ENCODE measurements at regions not wholly inside any gene's neighbourhood (a gene's known extent, or its start where the extent isn't known, plus 50 kb on each side); places are given as distances from the start of the nearest gene placed in this dataset.
"Not testable (repeated sequence)": the region's sequence is repeated elsewhere in the genome, so short reads cannot be mapped to it uniquely, and the experiment has no call there.

- H3K4me1 ChIP-seq (ENCODE audit: control insufficient read depth, low read depth, low read length): no peaks in the 10 kb centered on the region
- no peak overlapping the region for H2BK15ac ChIP-seq (replicated peaks; ENCODE audit: low read depth)
- no peak overlapping the region for H2AK5ac ChIP-seq (ENCODE audit: low read length)
- H3K9ac ChIP-seq (ENCODE audit: low read length): no peak overlapping the region
- no peak overlapping the region for H3K4me3 ChIP-seq (ENCODE audit: low read length)
- no peak overlapping the region for H3K23ac ChIP-seq (ENCODE audit: low read length)
- H3K56ac ChIP-seq (ENCODE audit: low read length): no peak overlapping the region
- H3K79me1 ChIP-seq (ENCODE audit: low read length): no peaks in the 10 kb centered on the region
- H3K4ac ChIP-seq (ENCODE audit: low read depth, low read length): no peak overlapping the region
- H3K79me2 ChIP-seq (ENCODE audit: control insufficient read depth, insufficient read depth, low read length): no peaks in the 10 kb centered on the region
- H2BK5ac ChIP-seq (ENCODE audit: low read length): no peak overlapping the region
- H4K8ac ChIP-seq (ENCODE audit: low read depth, low read length): no peak overlapping the region
- H3K18ac ChIP-seq (ENCODE audit: low read length): no peak overlapping the region
- H4K5ac ChIP-seq (ENCODE audit: low read length): no peak overlapping the region
- DNase-seq: no peak
- no CpG with 5 or more reads among the region's 17 CpGs for WGBS (ENCODE audit: extremely low coverage, insufficient coverage, low lambda C conversion rate)
- H2BK120ac ChIP-seq (ENCODE audit: low read depth, low read length): no peak overlapping the region
- H3K4me2 ChIP-seq (ENCODE audit: low read length): no peak overlapping the region
- H3K27ac ChIP-seq (ENCODE audit: low read depth, low read length): no peak overlapping the region
- no peaks in the 10 kb centered on the region for H3K36me3 ChIP-seq (ENCODE audit: control insufficient read depth, insufficient read depth, low read length)
- H3K27me3 ChIP-seq (ENCODE audit: insufficient read depth, low read length, poor library complexity): no peaks in the 10 kb centered on the region
These were observed 68.1 kb upstream of the TMEM252 start for GRCh38 chr9:68608763-68609162.

GRCh38 chr9:68609901-68610415, 69.3 kb upstream of the TMEM252 start:
- H2BK120ac ChIP-seq (ENCODE audit: low read depth, low read length): no peak overlapping the region
- H3K9ac ChIP-seq (ENCODE audit: low read length): no peak overlapping the region
- no peak overlapping the region for H3K18ac ChIP-seq (ENCODE audit: low read length)
- no peaks in the 10 kb centered on the region for H3K79me1 ChIP-seq (ENCODE audit: low read length)
- H3K27ac ChIP-seq (ENCODE audit: low read depth, low read length): no peak overlapping the region
- no peak overlapping the region for H4K5ac ChIP-seq (ENCODE audit: low read length)
- H4K8ac ChIP-seq (ENCODE audit: low read depth, low read length): no peak overlapping the region
- no peaks in the 10 kb centered on the region for H3K27me3 ChIP-seq (ENCODE audit: insufficient read depth, low read length, poor library complexity)
- no peak for DNase-seq
- H3K56ac ChIP-seq (ENCODE audit: low read length): no peak overlapping the region
- H2BK15ac ChIP-seq (replicated peaks; ENCODE audit: low read depth): no peak overlapping the region
- H3K4ac ChIP-seq (ENCODE audit: low read depth, low read length): no peak overlapping the region
- no CpG with 5 or more reads among the region's 7 CpGs for WGBS (ENCODE audit: extremely low coverage, insufficient coverage, low lambda C conversion rate)
- no peaks in the 10 kb centered on the region for H3K4me1 ChIP-seq (ENCODE audit: control insufficient read depth, low read depth, low read length)
- H3K4me2 ChIP-seq (ENCODE audit: low read length): no peak overlapping the region
- no peaks in the 10 kb centered on the region for H3K79me2 ChIP-seq (ENCODE audit: control insufficient read depth, insufficient read depth, low read length)
- H2AK5ac ChIP-seq (ENCODE audit: low read length): no peak overlapping the region
- no peak overlapping the region for H2BK5ac ChIP-seq (ENCODE audit: low read length)
- H3K36me3 ChIP-seq (ENCODE audit: control insufficient read depth, insufficient read depth, low read length): no peaks in the 10 kb centered on the region
- no peak overlapping the region for H3K4me3 ChIP-seq (ENCODE audit: low read length)
- no peak overlapping the region for H3K23ac ChIP-seq (ENCODE audit: low read length)

- Histone ChIP-seq H3K4me3 (ENCODE audit: low read length) (no peak overlapping the region), H3K23ac (ENCODE audit: low read length) (no peak overlapping the region), H3K56ac (ENCODE audit: low read length) (no peak overlapping the region), H2BK15ac (replicated peaks; ENCODE audit: low read depth) (no peak overlapping the region), H4K8ac (ENCODE audit: low read depth, low read length) (no peak overlapping the region), H2BK120ac (ENCODE audit: low read depth, low read length) (no peak overlapping the region), H3K27ac (ENCODE audit: low read depth, low read length) (no peak overlapping the region), H3K27me3 (ENCODE audit: insufficient read depth, low read length, poor library complexity) (no peaks in the 10 kb centered on the region), H3K18ac (ENCODE audit: low read length) (no peak overlapping the region), H3K4me2 (ENCODE audit: low read length) (no peak overlapping the region), H3K4me1 (ENCODE audit: control insufficient read depth, low read depth, low read length) (no peaks in the 10 kb centered on the region), H3K4ac (ENCODE audit: low read depth, low read length) (no peak overlapping the region), H3K79me1 (ENCODE audit: low read length) (no peaks in the 10 kb centered on the region), H3K9ac (ENCODE audit: low read length) (no peak overlapping the region), H4K5ac (ENCODE audit: low read length) (no peak overlapping the region), H3K79me2 (ENCODE audit: control insufficient read depth, insufficient read depth, low read length) (no peaks in the 10 kb centered on the region), H2BK5ac (ENCODE audit: low read length) (no peak overlapping the region), H2AK5ac (ENCODE audit: low read length) (no peak overlapping the region), H3K36me3 (ENCODE audit: control insufficient read depth, insufficient read depth, low read length) (no peaks in the 10 kb centered on the region)
- no CpG with 5 or more reads among the region's 4 CpGs for WGBS (ENCODE audit: extremely low coverage, insufficient coverage, low lambda C conversion rate)
- DNase-seq: no peak
These were observed 73.4 kb upstream of the TMEM252 start for GRCh38 chr9:68614121-68614520.

GRCh38 chr9:68617011-68617410, 76.3 kb upstream of the TMEM252 start:
- H3K79me2 ChIP-seq (ENCODE audit: control insufficient read depth, insufficient read depth, low read length); H4K8ac ChIP-seq (ENCODE audit: low read depth, low read length); H3K79me1 ChIP-seq (ENCODE audit: low read length); H3K27ac ChIP-seq (ENCODE audit: low read depth, low read length); H2BK120ac ChIP-seq (ENCODE audit: low read depth, low read length); DNase-seq; H2AK5ac ChIP-seq (ENCODE audit: low read length); H3K27me3 ChIP-seq (ENCODE audit: insufficient read depth, low read length, poor library complexity); H3K4me2 ChIP-seq (ENCODE audit: low read length); H3K4me1 ChIP-seq (ENCODE audit: control insufficient read depth, low read depth, low read length); H2BK15ac ChIP-seq (replicated peaks; ENCODE audit: low read depth); H3K36me3 ChIP-seq (ENCODE audit: control insufficient read depth, insufficient read depth, low read length); H3K9ac ChIP-seq (ENCODE audit: low read length); H3K4me3 ChIP-seq (ENCODE audit: low read length); H3K18ac ChIP-seq (ENCODE audit: low read length); H3K56ac ChIP-seq (ENCODE audit: low read length); H3K23ac ChIP-seq (ENCODE audit: low read length); H4K5ac ChIP-seq (ENCODE audit: low read length); H3K4ac ChIP-seq (ENCODE audit: low read depth, low read length); H2BK5ac ChIP-seq (ENCODE audit: low read length): not testable (repeated sequence)
- no CpG with 5 or more reads among the region's 32 CpGs for WGBS (ENCODE audit: extremely low coverage, insufficient coverage, low lambda C conversion rate)

GRCh38 chr9:68619072-68619471, 78.4 kb upstream of the TMEM252 start:
- Histone ChIP-seq H3K4ac (ENCODE audit: low read depth, low read length) (no peak overlapping the region), H3K4me3 (ENCODE audit: low read length) (no peak overlapping the region), H2BK15ac (replicated peaks; ENCODE audit: low read depth) (no peak overlapping the region), H3K4me2 (ENCODE audit: low read length) (no peak overlapping the region), H2BK5ac (ENCODE audit: low read length) (no peak overlapping the region), H3K9ac (ENCODE audit: low read length) (no peak overlapping the region), H3K18ac (ENCODE audit: low read length) (no peak overlapping the region), H3K79me2 (ENCODE audit: control insufficient read depth, insufficient read depth, low read length) (no peaks in the 10 kb centered on the region), H4K8ac (ENCODE audit: low read depth, low read length) (no peak overlapping the region), H4K5ac (ENCODE audit: low read length) (no peak overlapping the region), H3K36me3 (ENCODE audit: control insufficient read depth, insufficient read depth, low read length) (no peaks in the 10 kb centered on the region), H3K27ac (ENCODE audit: low read depth, low read length) (no peak overlapping the region), H3K4me1 (ENCODE audit: control insufficient read depth, low read depth, low read length) (no peaks in the 10 kb centered on the region), H3K56ac (ENCODE audit: low read length) (no peak overlapping the region), H2BK120ac (ENCODE audit: low read depth, low read length) (no peak overlapping the region), H3K27me3 (ENCODE audit: insufficient read depth, low read length, poor library complexity) (no peaks in the 10 kb centered on the region), H2AK5ac (ENCODE audit: low read length) (no peak overlapping the region), H3K79me1 (ENCODE audit: low read length) (no peaks in the 10 kb centered on the region), H3K23ac (ENCODE audit: low read length) (no peak overlapping the region)
- DNase-seq: no peak
- WGBS (ENCODE audit: extremely low coverage, insufficient coverage, low lambda C conversion rate): no CpG with 5 or more reads among the region's 4 CpGs

GRCh38 chr9:68619636-68620035, 79.0 kb upstream of the TMEM252 start:
- H3K27me3 ChIP-seq (ENCODE audit: insufficient read depth, low read length, poor library complexity): no peaks in the 10 kb centered on the region

More at GRCh38 chr9:68619636-68620035, 79.0 kb upstream of the TMEM252 start:
- Histone ChIP-seq H3K9ac (ENCODE audit: low read length) (no peak overlapping the region), H3K79me1 (ENCODE audit: low read length) (no peaks in the 10 kb centered on the region), H2BK120ac (ENCODE audit: low read depth, low read length) (no peak overlapping the region), H3K4me1 (ENCODE audit: control insufficient read depth, low read depth, low read length) (no peaks in the 10 kb centered on the region), H4K5ac (ENCODE audit: low read length) (no peak overlapping the region), H3K56ac (ENCODE audit: low read length) (no peak overlapping the region), H3K23ac (ENCODE audit: low read length) (no peak overlapping the region), H3K36me3 (ENCODE audit: control insufficient read depth, insufficient read depth, low read length) (no peaks in the 10 kb centered on the region), H3K18ac (ENCODE audit: low read length) (no peak overlapping the region), H3K4me2 (ENCODE audit: low read length) (no peak overlapping the region), H3K79me2 (ENCODE audit: control insufficient read depth, insufficient read depth, low read length) (no peaks in the 10 kb centered on the region), H2BK5ac (ENCODE audit: low read length) (no peak overlapping the region), H3K4ac (ENCODE audit: low read depth, low read length) (no peak overlapping the region), H4K8ac (ENCODE audit: low read depth, low read length) (no peak overlapping the region), H3K4me3 (ENCODE audit: low read length) (no peak overlapping the region), H2BK15ac (replicated peaks; ENCODE audit: low read depth) (no peak overlapping the region), H3K27ac (ENCODE audit: low read depth, low read length) (no peak overlapping the region), H2AK5ac (ENCODE audit: low read length) (no peak overlapping the region)
- WGBS (ENCODE audit: extremely low coverage, insufficient coverage, low lambda C conversion rate): no CpG with 5 or more reads among the region's 1 CpG
- DNase-seq: no peak

All from mesendoderm (in vitro differentiated cells).